Endothelial cell of umbilical vein (primary cell): ENCODE measurements at regions not wholly inside any gene's neighbourhood (a gene's known extent, or its start where the extent isn't known, plus 50 kb on each side); places are given as distances from the start of the nearest gene placed in this dataset.
"Not testable (repeated sequence)": the region's sequence is repeated elsewhere in the genome, so short reads cannot be mapped to it uniquely, and the experiment has no call there.

Experiments
- BruUV-seq: library from RNA; stranded (reverse); fragments of 400-500 nt; replicated peaks from 2 replicates; lab custom pipeline; 2021; lab: Mats Ljungman, UMichigan
- CTCF ChIA-PET: fragments of 300-600, 350-600 bp; sonication (Branson Sonifier 250); formaldehyde crosslinking; loops from one replicate; lab custom pipeline; 2021; ENCODE audit warnings: antibody characterized with exemption, inconsistent platforms; lab: Charles Lee
- POLR2A ChIA-PET: fragments of 300-600, 350-600 bp; sonication (Branson Sonifier 250); formaldehyde crosslinking; loops from one replicate; lab custom pipeline; 2021; ENCODE audit warnings: antibody characterized with exemption, inconsistent platforms; lab: Charles Lee
- DNase-seq: peaks from one replicate; pipeline ENCODE4 v3.0.0-alpha.2; 2011; ENCODE audit warnings: low read depth, low spot score
- FAIRE-seq: peaks from 2 replicates; lab custom pipeline; 2011; peaks lifted over from hg19 to GRCh38; lab: Jason Lieb, UNC
- H2AFZ ChIP-seq: 2 replicates; pipeline ENCODE4 v1.6.0; 2012; ENCODE audit warnings: low read depth, low read length, control low read depth, inconsistent platforms
- H3K27ac ChIP-seq: 2 replicates; pipeline ENCODE4 v1.5.1; 2011; ENCODE audit warnings: low read depth, mild to moderate bottlenecking, control low read depth, low read length, moderate library complexity; ENCODE audit not compliant: insufficient read depth
- H3K27me3 ChIP-seq, 2 experiments: 2 replicates each; pipeline versions ENCODE4 v1.6.0 to v1.6.1; 2011; ENCODE audit warnings: low read length in 2 of 2, mixed read lengths in 1 of 2; ENCODE audit not compliant: control insufficient read depth in 2 of 2, insufficient read depth in 2 of 2
- H3K36me3 ChIP-seq, 2 experiments: 2 replicates in 1 of 2; 3 replicates in 1 of 2; pipeline ENCODE4 v1.5.1; 2011; ENCODE audit warnings: low read length in 2 of 2, mild to moderate bottlenecking in 1 of 2, moderate library complexity in 1 of 2; ENCODE audit not compliant: control insufficient read depth in 2 of 2, insufficient read depth in 2 of 2; ENCODE audit errors: extremely low read depth in 1 of 2
- H3K4me1 ChIP-seq: 3 replicates; pipeline ENCODE4 v1.5.1; 2011; ENCODE audit warnings: mild to moderate bottlenecking, low read length; ENCODE audit not compliant: control insufficient read depth, insufficient read depth; ENCODE audit errors: extremely low read depth
- H3K4me2 ChIP-seq: 2 replicates; pipeline ENCODE4 v1.6.1; 2011; ENCODE audit warnings: low read length, control low read depth, mixed read lengths; ENCODE audit not compliant: insufficient read depth
- H3K4me3 ChIP-seq, 3 experiments: fragments of 200-600 bp in 1 of 3; sonication (generic), shearing (Covaris generic) in 1 of 3; replicated peaks in 1 of 3; 2 replicates each; pipeline ENCODE4 v1.5.1; 2011 to 2016; ENCODE audit warnings: control low read depth in 3 of 3, low read length in 3 of 3, mild to moderate bottlenecking in 2 of 3, inconsistent platforms in 1 of 3, low read depth in 1 of 3, moderate library complexity in 1 of 3; ENCODE audit not compliant: insufficient read depth in 1 of 3
- H3K79me2 ChIP-seq: 2 replicates; pipeline ENCODE4 v1.6.0; 2012; ENCODE audit warnings: low read length, inconsistent platforms; ENCODE audit not compliant: control insufficient read depth, insufficient read depth
- H3K9ac ChIP-seq: replicated peaks from 2 replicates; pipeline ENCODE3; 2011; ENCODE audit warnings: low read length, control low read depth; ENCODE audit not compliant: insufficient read depth; ENCODE audit errors: extremely low read depth
- H3K9me1 ChIP-seq: replicated peaks from 3 replicates; pipeline ENCODE4 v1.6.0; 2011; ENCODE audit warnings: mild to moderate bottlenecking, low read length; ENCODE audit not compliant: control insufficient read depth, insufficient read depth; ENCODE audit errors: extremely low read depth
- H3K9me3 ChIP-seq: replicated peaks from 2 replicates; pipeline ENCODE4 v1.5.1; 2012; ENCODE audit warnings: low read length, inconsistent platforms; ENCODE audit not compliant: control insufficient read depth, insufficient read depth
- H4K20me1 ChIP-seq: replicated peaks from 2 replicates; pipeline ENCODE3; 2011; ENCODE audit warnings: mild to moderate bottlenecking, low read length; ENCODE audit not compliant: control insufficient read depth, insufficient read depth; ENCODE audit errors: extremely low read depth
- CTCF ChIP-seq, 2 donors: IDR thresholded peaks; 1 replicate in 1 of 2; 2 replicates in 1 of 2; pipeline ENCODE4 v1.5.1; 2011; ENCODE audit warnings: low read length in 2 of 2, mild to moderate bottlenecking in 2 of 2, moderate library complexity in 2 of 2, control low read depth in 1 of 2, inconsistent platforms in 1 of 2, low read depth in 1 of 2; ENCODE audit not compliant: insufficient read depth in 1 of 2; ENCODE audit errors: extremely low read depth in 1 of 2
- EZH2 ChIP-seq: IDR thresholded peaks from 2 replicates; pipeline ENCODE4 v1.6.1; 2012; ENCODE audit warnings: borderline replicate concordance, low read depth, mild to moderate bottlenecking, moderate library complexity, low read length, inconsistent platforms; ENCODE audit not compliant: severe bottlenecking
- FOS ChIP-seq: IDR thresholded peaks from 2 replicates; pipeline ENCODE4 v1.6.1; 2011; ENCODE audit warnings: mild to moderate bottlenecking, low read length, moderate library complexity, borderline replicate concordance; ENCODE audit not compliant: insufficient read depth
- GATA2 ChIP-seq: IDR thresholded peaks from 2 replicates; pipeline ENCODE4 v1.7.0; 2011; ENCODE audit warnings: low read depth, mild to moderate bottlenecking, moderate library complexity, mixed read lengths, low read length; ENCODE audit not compliant: insufficient read length, insufficient read depth
- JUN ChIP-seq: IDR thresholded peaks from 2 replicates; pipeline ENCODE4 v1.6.1; 2011; ENCODE audit warnings: borderline replicate concordance, low read depth; ENCODE audit not compliant: insufficient read length, insufficient read depth
- MAX ChIP-seq: IDR thresholded peaks from 2 replicates; pipeline ENCODE4 v1.6.1; 2011; ENCODE audit not compliant: insufficient read depth, insufficient read length
- MYC ChIP-seq: IDR thresholded peaks from one replicate; pipeline ENCODE4 v1.6.1; 2011; ENCODE audit warnings: mild to moderate bottlenecking, low read depth, low read length
- POLR2A ChIP-seq: IDR thresholded peaks from 2 replicates; pipeline ENCODE4 v1.6.1; 2012; ENCODE audit warnings: low read depth, mild to moderate bottlenecking, control low read depth, low read length
- POLR2AphosphoS5 ChIP-seq: IDR thresholded peaks from 2 replicates; pipeline ENCODE4 v1.6.1; 2012; ENCODE audit warnings: low read depth, mild to moderate bottlenecking, control low read depth, low read length, moderate library complexity; ENCODE audit not compliant: insufficient read depth
- dilution Hi-C: fragments of 300-500 bp; cut with MboI; formaldehyde crosslinking; loops from one replicate; pipeline ENCODE4 v1.15.0; 2019; ENCODE audit warnings: low sequenced_read_pairs; ENCODE audit not compliant: extremely low pct_ligation_motif_present
- intact Hi-C: fragments of 100-400 bp; cut with micrococcal nuclease; formaldehyde crosslinking; loops from one replicate; pipeline ENCODE4 v1.10.0; 2022

- TF ChIP-seq JUN (no peak), FOS (no peak), POLR2AphosphoS5 (no peak), MYC (no peak), CTCF (IDR thresholded peaks at IDR 0.05; ENCODE audit: extremely low read depth in 1 of 2, insufficient read depth in 1 of 2, low read depth in 1 of 2, low read length in 2 of 2) (no peak), POLR2A (no peak), EZH2 (no peak), MAX (no peak), GATA2 (no peak)
- intact Hi-C loops: no loop called here
- Histone ChIP-seq H3K4me2 (no peak overlapping the region), H3K27ac (no peak overlapping the region), H2AFZ (no peak overlapping the region), H3K36me3 (no peaks in the 10 kb centered on the region), H3K9me3 (no peaks in the 10 kb centered on the region), H3K4me1 (no peaks in the 10 kb centered on the region), H3K27me3 (peaks cover 13 to 19% of the 10 kb centered on the region in 2 experiments), H3K9me1 (no peaks in the 10 kb centered on the region), H3K9ac (no peak overlapping the region), H4K20me1 (no peaks in the 10 kb centered on the region), H3K79me2 (no peaks in the 10 kb centered on the region), H3K4me3 (no peak overlapping the region)
- CTCF ChIA-PET: no interaction called here
- BruUV-seq: no TSS peak
- POLR2A ChIA-PET: no interaction called here
- DNase-seq: no peak
- dilution Hi-C loops: no loop called here
- no peak for FAIRE-seq
Observed at GRCh38 chr1:120954736-120955135, 65.2 kb downstream of the PPIAL4A start.

- H3K4me2 ChIP-seq, CTCF ChIA-PET, H3K9me3 ChIP-seq, H3K4me3 ChIP-seq, dilution Hi-C loops, H3K36me3 ChIP-seq, H3K9me1 ChIP-seq, H3K4me1 ChIP-seq, H3K27ac ChIP-seq, H4K20me1 ChIP-seq, H2AFZ ChIP-seq, DNase-seq, H3K9ac ChIP-seq, FAIRE-seq, BruUV-seq, intact Hi-C loops, POLR2A ChIA-PET, H3K79me2 ChIP-seq: not testable (repeated sequence)
- peaks cover 13 to 19% of the 10 kb centered on the region in 2 experiments for H3K27me3 ChIP-seq
Observed at GRCh38 chr1:120955961-120956360, 66.4 kb downstream of the PPIAL4A start.

- POLR2A ChIA-PET, H3K4me3 ChIP-seq, H3K27ac ChIP-seq, H3K9me1 ChIP-seq, dilution Hi-C loops, H3K79me2 ChIP-seq, H3K4me1 ChIP-seq, H4K20me1 ChIP-seq, CTCF ChIA-PET, FAIRE-seq, BruUV-seq, H3K4me2 ChIP-seq, H3K9me3 ChIP-seq, H2AFZ ChIP-seq, H3K36me3 ChIP-seq, DNase-seq, intact Hi-C loops, H3K27me3 ChIP-seq, H3K9ac ChIP-seq: not testable (repeated sequence)
Observed at GRCh38 chr1:120966018-120966417, 76.4 kb downstream of the PPIAL4A start.
